ENCODE measurements at regions not wholly inside any gene's neighbourhood (a gene's known extent, or its start where the extent isn't known, plus 50 kb on each side); places are given as distances from the start of the nearest gene placed in this dataset.

- TF ChIP-seq CTCF (IDR thresholded peaks at IDR 0.05) (no peak), POLR2A (IDR thresholded peaks at IDR 0.05) (no peak), EP300 (IDR thresholded peaks at IDR 0.05) (no peak)
Observed at GRCh38 chr11:39174965-39175364, 2284.5 kb downstream of the LRRC4C start.

All from ovary (tissue), 3 donors.